GM23338 (cell line): ENCODE measurements at regions not wholly inside any gene's neighbourhood (a gene's known extent, or its start where the extent isn't known, plus 50 kb on each side); places are given as distances from the start of the nearest gene placed in this dataset.

ENCODE experiments used
- CTCF ChIP-seq, 2 experiments: fragments of 200-600 bp in 1 of 2; sonication (generic) in 1 of 2; conservative IDR thresholded peaks; 2 replicates each; pipeline versions ENCODE4 v1.5.1 to v1.6.1; 2016 to 2017; ENCODE audit warnings: antibody characterized with exemption in 2 of 2, low read depth in 2 of 2, mild to moderate bottlenecking in 2 of 2, moderate library complexity in 1 of 2
- EZH2phosphoT487 ChIP-seq: fragments of 200-600 bp; sonication (generic); IDR thresholded peaks from one replicate; pipeline ENCODE4 v1.8.1; 2018; ENCODE audit warnings: antibody characterized with exemption; ENCODE audit not compliant: unreplicated experiment
- POLR2AphosphoS5 ChIP-seq: IDR thresholded peaks from 2 replicates; pipeline ENCODE4 v1.6.1; 2016; ENCODE audit warnings: antibody characterized with exemption, low read depth
- ZNF331 ChIP-seq: fragments of 250-450 bp; sonication (Bioruptor Pico); IDR thresholded peaks from 2 replicates; pipeline ENCODE4 v1.5.0; 2020; ENCODE audit warnings: low read depth, mild to moderate bottlenecking, moderate library complexity

DNA sequence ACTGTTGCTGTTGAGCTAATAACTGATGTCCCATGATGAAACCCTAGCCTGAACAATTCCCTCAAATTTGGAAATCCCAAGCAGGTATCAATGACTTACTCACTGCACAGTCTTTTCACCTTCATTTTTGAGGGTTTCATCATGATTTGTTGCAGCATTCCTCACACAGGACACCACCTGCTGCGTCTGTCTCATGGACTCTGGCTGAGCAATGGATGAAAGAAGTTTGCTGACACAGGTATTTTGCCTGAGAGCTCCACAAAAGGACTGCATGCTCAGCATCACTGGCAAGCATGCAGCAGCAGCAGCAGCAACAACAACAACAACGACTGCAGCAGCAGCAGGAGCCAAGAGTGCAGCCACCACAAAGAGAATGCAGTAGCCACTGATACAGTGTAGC is 955.4 kb upstream of the AMELY start:
- TF ChIP-seq EZH2phosphoT487 = no peak
- no peak for TF ChIP-seq CTCF (conservative IDR thresholded peaks at IDR 0.05; ENCODE audit: low read depth in 2 of 2)
- TF ChIP-seq ZNF331 = no peak
- no peak for TF ChIP-seq POLR2AphosphoS5
